Right renal pelvis (tissue), 4 donors: ENCODE measurements at regions not wholly inside any gene's neighbourhood (a gene's known extent, or its start where the extent isn't known, plus 50 kb on each side); places are given as distances from the start of the nearest gene placed in this dataset.
"Not testable (repeated sequence)": the region's sequence is repeated elsewhere in the genome, so short reads cannot be mapped to it uniquely, and the experiment has no call there.

Source experiments
- DNase-seq, 4 donors: peaks; one replicate each; pipeline ENCODE4 v3.0.0-alpha.2; 2013; ENCODE audit warnings: low read depth in 4 of 4, low spot score in 3 of 4, missing footprints in 1 of 4

- not testable (repeated sequence) for DNase-seq
Measured at GRCh38 chr9:65397763-65398719, 113.0 kb upstream of the FOXD4L5 start.

- not testable (repeated sequence) for DNase-seq
Measured at GRCh38 chr9:65397226-65397625, 112.2 kb upstream of the FOXD4L5 start.

GRCh38 chr9:65396601-65397000 lies 111.6 kb upstream of the FOXD4L5 start:
- not testable (repeated sequence) for DNase-seq

- not testable (repeated sequence) for DNase-seq
Measured at GRCh38 chr9:65395789-65396188, 110.8 kb upstream of the FOXD4L5 start.

- DNase-seq: not testable (repeated sequence)
Measured at GRCh38 chr9:65395121-65395520, 110.1 kb upstream of the FOXD4L5 start.

- DNase-seq: not testable (repeated sequence)
Measured at GRCh38 chr9:65393111-65393810, 108.3 kb upstream of the FOXD4L5 start.

- not testable (repeated sequence) for DNase-seq
Measured at GRCh38 chr9:65392611-65393010, 107.6 kb upstream of the FOXD4L5 start.

GRCh38 chr9:65389710-65390109 lies 104.7 kb upstream of the FOXD4L5 start:
- not testable (repeated sequence) for DNase-seq

- DNase-seq: not testable (repeated sequence)
Measured at GRCh38 chr9:65389216-65389615, 104.2 kb upstream of the FOXD4L5 start.

- DNase-seq: peak; percentile 51 to 80 (median 72)
Measured at GRCh38 chr9:65386699-65387098, 101.7 kb upstream of the FOXD4L5 start.

GRCh38 chr9:65386191-65386590 lies 101.2 kb upstream of the FOXD4L5 start:
- DNase-seq: not testable (repeated sequence)

- not testable (repeated sequence) for DNase-seq
Measured at GRCh38 chr9:65385655-65386024, 100.6 kb upstream of the FOXD4L5 start.

- not testable (repeated sequence) for DNase-seq
Measured at GRCh38 chr9:65384759-65385654, 100.0 kb upstream of the FOXD4L5 start.

- DNase-seq: not testable (repeated sequence)
Measured at GRCh38 chr9:65384066-65384465, 99.1 kb upstream of the FOXD4L5 start.

GRCh38 chr9:65383646-65384045 lies 98.6 kb upstream of the FOXD4L5 start:
- not testable (repeated sequence) for DNase-seq

- not testable (repeated sequence) for DNase-seq
Measured at GRCh38 chr9:65382701-65383318, 97.8 kb upstream of the FOXD4L5 start.
